ENCODE measurements at regions not wholly inside any gene's neighbourhood (a gene's known extent, or its start where the extent isn't known, plus 50 kb on each side); places are given as distances from the start of the nearest gene placed in this dataset.

GRCh38 chr14:94962166-94962575 lies 192.3 kb upstream of the GSC start:
- TF ChIP-seq, protein P1, sequence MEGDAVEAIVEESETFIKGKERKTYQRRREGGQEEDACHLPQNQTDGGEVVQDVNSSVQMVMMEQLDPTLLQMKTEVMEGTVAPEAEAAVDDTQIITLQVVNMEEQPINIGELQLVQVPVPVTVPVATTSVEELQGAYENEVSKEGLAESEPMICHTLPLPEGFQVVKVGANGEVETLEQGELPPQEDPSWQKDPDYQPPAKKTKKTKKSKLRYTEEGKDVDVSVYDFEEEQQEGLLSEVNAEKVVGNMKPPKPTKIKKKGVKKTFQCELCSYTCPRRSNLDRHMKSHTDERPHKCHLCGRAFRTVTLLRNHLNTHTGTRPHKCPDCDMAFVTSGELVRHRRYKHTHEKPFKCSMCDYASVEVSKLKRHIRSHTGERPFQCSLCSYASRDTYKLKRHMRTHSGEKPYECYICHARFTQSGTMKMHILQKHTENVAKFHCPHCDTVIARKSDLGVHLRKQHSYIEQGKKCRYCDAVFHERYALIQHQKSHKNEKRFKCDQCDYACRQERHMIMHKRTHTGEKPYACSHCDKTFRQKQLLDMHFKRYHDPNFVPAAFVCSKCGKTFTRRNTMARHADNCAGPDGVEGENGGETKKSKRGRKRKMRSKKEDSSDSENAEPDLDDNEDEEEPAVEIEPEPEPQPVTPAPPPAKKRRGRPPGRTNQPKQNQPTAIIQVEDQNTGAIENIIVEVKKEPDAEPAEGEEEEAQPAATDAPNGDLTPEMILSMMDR (IDR thresholded peaks at IDR 0.05): no peak
- DNase-seq: no peak
- Mint-ChIP-seq H3K27me3 (ENCODE audit: low read depth, poor library complexity) (peaks cover 23% of the 10 kb centered on the region), H3K36me3 (ENCODE audit: low read depth) (no peaks in the 10 kb centered on the region), H3K9me3 (no peaks in the 10 kb centered on the region), H3K27ac (peak overlapping the region; percentile 69), H3K4me3 (no peak overlapping the region), H3K4me1 (peaks cover 7% of the 10 kb centered on the region)

DNA sequence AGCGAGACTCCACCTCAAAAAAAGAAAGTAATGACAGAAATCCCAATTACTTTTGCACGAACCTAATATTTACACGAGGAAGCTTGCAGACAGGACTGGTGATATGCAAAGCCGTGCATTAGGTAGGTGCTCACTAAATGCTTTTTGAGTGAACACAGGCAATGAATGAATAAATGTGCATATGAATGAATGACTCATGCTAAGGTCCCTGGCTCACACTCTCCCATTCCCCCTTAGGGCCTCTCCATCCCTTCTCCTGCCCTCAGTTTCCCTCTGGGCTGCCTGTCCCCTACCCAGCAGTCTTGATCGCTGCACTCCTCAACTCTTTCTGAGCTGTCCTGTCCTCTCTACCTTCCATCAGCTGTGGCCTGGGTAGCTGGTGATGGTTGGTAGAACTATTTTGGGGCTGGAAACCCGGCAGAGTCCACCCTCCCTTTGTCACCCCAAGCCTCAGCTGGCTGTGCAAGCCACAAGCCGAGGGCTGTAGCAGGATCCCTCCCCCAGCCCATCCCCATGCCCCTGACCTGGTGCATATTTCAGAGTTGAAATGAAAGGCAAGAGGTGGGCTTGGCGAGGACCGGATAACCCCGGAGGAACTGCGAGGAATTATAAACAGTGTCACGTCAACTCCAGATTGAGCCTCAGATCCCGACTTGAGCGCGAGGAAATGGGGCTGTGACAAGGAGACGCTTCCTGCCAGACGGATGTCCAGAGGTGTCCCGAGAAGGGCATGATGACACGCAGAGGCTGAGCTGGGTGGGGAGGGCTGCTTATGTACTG lies 191.7 kb upstream of the GSC start:
- Mint-ChIP-seq H3K36me3 (ENCODE audit: low read depth) (no peaks in the 10 kb centered on the region), H3K9me3 (no peaks in the 10 kb centered on the region), H3K4me3 (no peak overlapping the region), H3K27me3 (ENCODE audit: low read depth, poor library complexity) (peaks cover 23% of the 10 kb centered on the region), H3K27ac (peak overlapping the region; percentile 69), H3K4me1 (peaks cover 7% of the 10 kb centered on the region)
- TF ChIP-seq, protein P1 (IDR thresholded peaks at IDR 0.05): no peak
- DNase-seq: no peak

DNA sequence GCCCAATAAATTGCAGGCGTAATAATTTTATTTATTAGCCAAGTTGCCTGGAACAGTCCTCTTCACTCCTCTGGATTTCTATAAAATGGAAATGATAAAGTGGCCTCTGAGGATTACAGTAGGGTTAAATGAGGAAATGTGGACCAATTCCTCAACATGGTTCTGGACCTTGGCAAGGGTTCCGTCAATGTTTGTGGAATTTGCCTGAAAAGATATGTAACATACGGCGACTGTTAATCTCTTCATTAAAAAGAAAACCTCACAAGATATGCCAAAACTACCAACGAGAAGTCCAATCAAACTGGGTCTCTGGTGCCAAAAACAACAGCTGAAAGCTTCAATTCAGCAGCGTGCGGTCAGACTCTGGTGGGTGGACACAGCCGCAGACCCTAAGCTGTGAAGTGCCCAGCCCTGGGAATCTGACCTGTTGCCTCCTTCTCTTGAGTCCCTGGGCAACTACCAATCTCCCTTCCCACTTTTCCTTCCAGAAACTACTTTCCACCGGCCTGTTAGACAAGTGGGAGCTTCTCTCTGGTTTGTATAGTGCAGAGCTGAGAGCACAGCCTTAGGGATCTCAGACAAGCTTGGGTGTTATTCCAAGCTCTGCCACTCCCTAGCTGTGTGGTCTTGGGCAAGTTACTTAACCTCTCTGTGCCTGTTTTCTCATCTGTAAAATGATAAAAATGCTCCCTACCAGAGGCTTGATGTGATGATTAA lies 190.5 kb upstream of the GSC start:
- Mint-ChIP-seq H3K9me3 (no peaks in the 10 kb centered on the region), H3K36me3 (ENCODE audit: low read depth) (no peaks in the 10 kb centered on the region), H3K4me3 (no peak overlapping the region), H3K27ac (no peak overlapping the region), H3K4me1 (peaks cover 7% of the 10 kb centered on the region), H3K27me3 (ENCODE audit: low read depth, poor library complexity) (peaks cover 23% of the 10 kb centered on the region)
- TF ChIP-seq, protein P1 (IDR thresholded peaks at IDR 0.05): no peak
- DNase-seq: no peak

DNA sequence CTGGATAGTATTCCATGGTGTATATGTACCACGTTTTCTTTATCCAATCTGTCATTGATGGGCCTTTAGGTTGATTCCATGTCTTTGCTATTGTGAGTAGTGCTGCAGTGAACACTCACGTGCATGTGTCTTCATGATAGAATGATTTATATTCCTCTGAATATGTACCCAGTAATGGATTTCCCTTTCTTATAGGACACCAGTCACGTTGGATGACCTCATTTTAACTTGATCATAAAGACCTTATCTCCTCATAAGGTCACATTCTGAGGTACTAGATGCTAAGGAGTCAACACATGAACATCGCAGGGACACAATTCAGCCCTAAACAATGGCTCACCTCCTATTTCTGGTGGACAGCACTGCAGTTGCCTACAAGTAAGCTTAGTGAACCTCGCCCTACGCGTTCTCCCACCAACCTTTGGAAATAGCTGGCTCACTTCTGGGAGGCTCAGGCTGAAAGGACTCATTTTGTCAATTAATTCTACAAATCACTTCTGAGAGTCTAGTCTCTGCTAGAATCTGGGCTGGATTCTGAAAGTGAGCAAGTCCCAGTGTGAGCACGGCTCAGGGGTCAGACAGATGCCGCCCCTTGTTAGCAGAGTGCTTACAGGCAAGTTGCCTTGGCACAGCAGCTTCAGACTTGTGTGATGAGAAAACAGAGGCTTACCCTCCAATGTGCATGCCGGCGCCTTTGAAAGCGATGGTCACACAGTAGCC lies 183.8 kb upstream of the GSC start:
- no peaks in the 10 kb centered on the region for H3K9me3 Mint-ChIP-seq
- peaks cover 17% of the 10 kb centered on the region for H3K27me3 Mint-ChIP-seq (ENCODE audit: low read depth, poor library complexity)
- H3K36me3 Mint-ChIP-seq (ENCODE audit: low read depth): no peaks in the 10 kb centered on the region
- no peak for DNase-seq
- H3K27ac Mint-ChIP-seq: no peak overlapping the region
- TF ChIP-seq, protein P1 (IDR thresholded peaks at IDR 0.05): no peak
- H3K4me1 Mint-ChIP-seq: no peaks in the 10 kb centered on the region
- H3K4me3 Mint-ChIP-seq: no peak overlapping the region

DNA sequence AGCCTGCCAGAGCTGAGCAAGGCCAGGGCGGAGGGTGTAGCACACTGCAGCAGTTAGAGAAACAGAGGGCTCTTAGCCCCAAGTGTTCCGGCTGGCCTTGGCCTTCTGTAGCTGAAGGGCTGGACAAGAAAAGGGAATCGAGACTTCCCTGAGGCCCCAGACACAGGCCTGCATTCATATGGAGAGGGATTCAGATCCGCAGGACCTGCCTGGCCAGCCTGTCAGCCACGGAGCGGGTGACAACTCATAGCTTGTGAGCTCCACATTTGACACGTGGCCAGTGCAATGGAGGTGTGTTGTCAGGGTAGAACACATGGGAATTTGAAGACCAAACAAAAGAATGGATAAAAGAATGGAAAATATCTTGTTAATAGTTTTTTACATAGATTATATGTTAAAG lies 182.2 kb upstream of the GSC start:
- DNase-seq: no peak
- Mint-ChIP-seq H3K36me3 (ENCODE audit: low read depth) (no peaks in the 10 kb centered on the region), H3K27ac (no peak overlapping the region), H3K4me1 (no peaks in the 10 kb centered on the region), H3K9me3 (peaks cover 14% of the 10 kb centered on the region), H3K27me3 (ENCODE audit: low read depth, poor library complexity) (peaks cover 9% of the 10 kb centered on the region), H3K4me3 (no peak overlapping the region)
- TF ChIP-seq, protein P1 (IDR thresholded peaks at IDR 0.05): no peak

Data from nephron progenitor cell (in vitro differentiated cells).